Mesenchymal stem cell (in vitro differentiated cells and primary cell): ENCODE measurements at regions not wholly inside any gene's neighbourhood (a gene's known extent, or its start where the extent isn't known, plus 50 kb on each side); places are given as distances from the start of the nearest gene placed in this dataset.

ENCODE experiments used
- DNase-seq: peaks from one replicate; pipeline ENCODE4 v3.0.0-alpha.2; 2013
- H2AFZ ChIP-seq: one replicate; pipeline ENCODE4 v1.6.1; 2013; ENCODE audit warnings: low read depth, mild to moderate bottlenecking, control low read depth, inconsistent platforms, low read length, moderate library complexity
- H2AK5ac ChIP-seq: 2 replicates; pipeline ENCODE4 v1.6.1; 2013; ENCODE audit warnings: low read length, moderate library complexity, mild to moderate bottlenecking, inconsistent platforms; ENCODE audit not compliant: severe bottlenecking
- H2BK120ac ChIP-seq: one replicate; pipeline ENCODE4 v1.6.1; 2013; ENCODE audit warnings: low read depth, mild to moderate bottlenecking, inconsistent platforms, low read length, moderate library complexity
- H2BK12ac ChIP-seq, 2 experiments: one replicate each; pipeline ENCODE4 v1.6.1; 2013; ENCODE audit warnings: inconsistent platforms in 2 of 2, low read length in 2 of 2, mild to moderate bottlenecking in 2 of 2, moderate library complexity in 2 of 2, control low read depth in 1 of 2
- H2BK15ac ChIP-seq: one replicate; pipeline ENCODE4 v1.6.1; 2013; ENCODE audit warnings: mild to moderate bottlenecking, low read depth, inconsistent platforms; ENCODE audit not compliant: poor library complexity, severe bottlenecking
- H2BK5ac ChIP-seq: 2 replicates; pipeline ENCODE4 v1.6.1; 2013; ENCODE audit warnings: low read depth, mild to moderate bottlenecking, low read length, control low read depth, inconsistent platforms; ENCODE audit not compliant: poor library complexity, severe bottlenecking
- H3K14ac ChIP-seq, 2 experiments: one replicate each; pipeline ENCODE4 v1.6.1; 2013; ENCODE audit warnings: inconsistent platforms in 2 of 2, low read length in 2 of 2, control low read depth in 1 of 2, mild to moderate bottlenecking in 1 of 2, moderate library complexity in 1 of 2
- H3K18ac ChIP-seq, 2 experiments: one replicate each; pipeline ENCODE4 v1.6.1; 2013; ENCODE audit warnings: inconsistent platforms in 2 of 2, low read length in 2 of 2, control low read depth in 1 of 2, low read depth in 1 of 2, mild to moderate bottlenecking in 1 of 2
- H3K23ac ChIP-seq, 2 experiments: one replicate each; pipeline ENCODE4 v1.6.1; 2013; ENCODE audit warnings: inconsistent platforms in 2 of 2, low read length in 2 of 2, mild to moderate bottlenecking in 2 of 2, moderate library complexity in 2 of 2, control low read depth in 1 of 2
- H3K27ac ChIP-seq: 2 replicates; pipeline ENCODE4 v1.5.1; 2013; ENCODE audit warnings: mild to moderate bottlenecking, moderate library complexity, low read length, control low read depth, inconsistent platforms; ENCODE audit not compliant: poor library complexity, severe bottlenecking
- H3K27me3 ChIP-seq, 2 experiments: 2 replicates each; pipeline versions ENCODE4 v1.6.1 to v1.7.0; 2013; ENCODE audit warnings: low read length in 2 of 2, mild to moderate bottlenecking in 2 of 2, moderate library complexity in 2 of 2, control low read depth in 1 of 2, inconsistent platforms in 1 of 2; ENCODE audit not compliant: control insufficient read depth in 1 of 2, insufficient read depth in 1 of 2
- H3K36me3 ChIP-seq, 2 experiments: 2 replicates each; pipeline versions ENCODE4 v1.6.1 to v1.7.0; 2013; ENCODE audit warnings: low read length in 2 of 2, control low read depth in 1 of 2, inconsistent platforms in 1 of 2, low read depth in 1 of 2, mild to moderate bottlenecking in 1 of 2; ENCODE audit not compliant: insufficient read depth in 2 of 2, control insufficient read depth in 1 of 2
- H3K4ac ChIP-seq, 2 experiments: one replicate each; pipeline ENCODE4 v1.6.1; 2013; ENCODE audit warnings: inconsistent platforms in 2 of 2, low read length in 2 of 2, mild to moderate bottlenecking in 2 of 2, moderate library complexity in 2 of 2, control low read depth in 1 of 2, low read depth in 1 of 2
- H3K4me1 ChIP-seq: 2 replicates; pipeline ENCODE4 v1.6.1; 2013; ENCODE audit warnings: low read depth, low read length, control low read depth; ENCODE audit not compliant: control insufficient read depth, insufficient read depth
- H3K4me2 ChIP-seq: 2 replicates; pipeline ENCODE4 v1.6.1; 2013; ENCODE audit warnings: low read length, mild to moderate bottlenecking, inconsistent platforms; ENCODE audit not compliant: poor library complexity, severe bottlenecking
- H3K4me3 ChIP-seq, 2 experiments: 2 replicates each; pipeline versions ENCODE4 v1.5.1 to v1.7.0; 2013; ENCODE audit warnings: low read length in 2 of 2, mild to moderate bottlenecking in 2 of 2, control low read depth in 1 of 2, low read depth in 1 of 2; ENCODE audit not compliant: insufficient read depth in 1 of 2
- H3K79me1 ChIP-seq: replicated peaks from 2 replicates; pipeline ENCODE4 v1.6.1; 2013; ENCODE audit warnings: mild to moderate bottlenecking, control low read depth, low read length, inconsistent platforms; ENCODE audit not compliant: poor library complexity, severe bottlenecking
- H3K9ac ChIP-seq: 2 replicates; pipeline ENCODE4 v1.7.0; 2013; ENCODE audit warnings: mild to moderate bottlenecking, low read length, moderate library complexity
- H3K9me3 ChIP-seq: 2 replicates; pipeline ENCODE4 v1.7.0; 2013; ENCODE audit warnings: mild to moderate bottlenecking, low read length; ENCODE audit not compliant: control insufficient read depth
- H4K8ac ChIP-seq: one replicate; pipeline ENCODE4 v1.6.1; 2013; ENCODE audit warnings: inconsistent platforms, mild to moderate bottlenecking, low read length, moderate library complexity
- H4K91ac ChIP-seq: one replicate; pipeline ENCODE4 v1.6.1; 2013; ENCODE audit warnings: mild to moderate bottlenecking, low read length, inconsistent platforms
- WGBS: methylation state at CpG from one replicate; pipeline ENCODE4 v1.1.7; 2013; ENCODE audit warnings: mixed read lengths; 5-methylcytosine and 5-hydroxymethylcytosine counted together

GRCh38 chrX:137915466-137915865 is 349.5 kb downstream of the ZIC3 start:
- Histone ChIP-seq H3K18ac (no peak overlapping the region), H3K27ac (no peak overlapping the region), H4K8ac (no peak overlapping the region), H2AFZ (no peak overlapping the region), H3K9ac (no peak overlapping the region), H3K4me1 (no peaks in the 10 kb centered on the region), H3K14ac (no peak overlapping the region), H3K79me1 (no peaks in the 10 kb centered on the region), H3K4me3 (no peak overlapping the region), H4K91ac (no peak overlapping the region), H2BK120ac (no peak overlapping the region), H3K4me2 (no peak overlapping the region), H3K4ac (no peak overlapping the region), H3K23ac (no peak overlapping the region), H3K27me3 (no peaks in the 10 kb centered on the region), H2BK12ac (no peak overlapping the region), H2BK15ac (no peak overlapping the region), H3K9me3 (no peaks in the 10 kb centered on the region), H2AK5ac (no peak overlapping the region), H2BK5ac (no peak overlapping the region), H3K36me3 (no peaks in the 10 kb centered on the region)
- DNase-seq: no peak
- WGBS: 20% methylated on average over 1 of the region's 3 CpGs

- H2BK12ac ChIP-seq: no peak overlapping the region
- H3K27me3 ChIP-seq: no peaks in the 10 kb centered on the region
- H2BK15ac ChIP-seq: no peak overlapping the region
- no peaks in the 10 kb centered on the region for H3K9me3 ChIP-seq
- no peak overlapping the region for H2AK5ac ChIP-seq
- H2BK120ac ChIP-seq: no peak overlapping the region
- H3K14ac ChIP-seq: no peak overlapping the region
- H3K36me3 ChIP-seq: no peaks in the 10 kb centered on the region
- H3K23ac ChIP-seq: no peak overlapping the region
- H3K4me2 ChIP-seq: no peak overlapping the region
- no peak overlapping the region for H4K8ac ChIP-seq
- H2AFZ ChIP-seq: no peak overlapping the region
- H3K79me1 ChIP-seq: no peaks in the 10 kb centered on the region
- H3K27ac ChIP-seq: no peak overlapping the region
- H3K18ac ChIP-seq: no peak overlapping the region
- H3K4me3 ChIP-seq: no peak overlapping the region
- H3K4me1 ChIP-seq: no peaks in the 10 kb centered on the region
- no peak overlapping the region for H2BK5ac ChIP-seq
- H3K9ac ChIP-seq: no peak overlapping the region
- DNase-seq: no peak
- no peak overlapping the region for H3K4ac ChIP-seq
- H4K91ac ChIP-seq: no peak overlapping the region
- WGBS: 53% methylated on average over 3 of the region's 6 CpGs
Measured at GRCh38 chrX:137916090-137916746, 350.3 kb downstream of the ZIC3 start.

- Histone ChIP-seq H3K36me3 (no peaks in the 10 kb centered on the region), H3K14ac (no peak overlapping the region), H2BK5ac (no peak overlapping the region), H3K4me2 (no peak overlapping the region), H2BK15ac (no peak overlapping the region), H3K79me1 (no peaks in the 10 kb centered on the region), H4K8ac (no peak overlapping the region), H2BK120ac (no peak overlapping the region), H3K18ac (no peak overlapping the region), H3K23ac (no peak overlapping the region), H4K91ac (no peak overlapping the region), H3K27me3 (no peaks in the 10 kb centered on the region), H3K4me3 (no peak overlapping the region), H3K4me1 (no peaks in the 10 kb centered on the region), H2AFZ (no peak overlapping the region), H3K27ac (no peak overlapping the region), H3K4ac (no peak overlapping the region), H2AK5ac (no peak overlapping the region), H3K9me3 (no peaks in the 10 kb centered on the region), H3K9ac (no peak overlapping the region), H2BK12ac (no peak overlapping the region)
- whole genome bisulfite sequencing: 43% methylated on average over 1 of the region's 1 CpG
- DNase-seq: no peak
Measured at GRCh38 chrX:137926090-137926489, 360.2 kb downstream of the ZIC3 start.

GRCh38 chrX:137929951-137930350 is 364.0 kb downstream of the ZIC3 start:
- Histone ChIP-seq H3K4ac (no peak overlapping the region), H4K8ac (no peak overlapping the region), H3K23ac (no peak overlapping the region), H3K79me1 (no peaks in the 10 kb centered on the region), H3K36me3 (no peaks in the 10 kb centered on the region), H2AK5ac (no peak overlapping the region), H3K4me2 (no peak overlapping the region), H3K9me3 (peaks cover 11% of the 10 kb centered on the region), H3K4me1 (no peaks in the 10 kb centered on the region), H3K9ac (no peak overlapping the region), H2AFZ (no peak overlapping the region), H2BK15ac (no peak overlapping the region), H3K27me3 (no peaks in the 10 kb centered on the region), H2BK120ac (no peak overlapping the region), H3K18ac (no peak overlapping the region), H2BK5ac (no peak overlapping the region), H2BK12ac (no peak overlapping the region), H3K27ac (no peak overlapping the region), H3K4me3 (no peak overlapping the region), H4K91ac (no peak overlapping the region), H3K14ac (no peak overlapping the region)
- no CpG with 5 or more reads among the region's 2 CpGs for WGBS
- DNase-seq: no peak
